ENCODE measurements at regions not wholly inside any gene's neighbourhood (a gene's known extent, or its start where the extent isn't known, plus 50 kb on each side); places are given as distances from the start of the nearest gene placed in this dataset.

DNA sequence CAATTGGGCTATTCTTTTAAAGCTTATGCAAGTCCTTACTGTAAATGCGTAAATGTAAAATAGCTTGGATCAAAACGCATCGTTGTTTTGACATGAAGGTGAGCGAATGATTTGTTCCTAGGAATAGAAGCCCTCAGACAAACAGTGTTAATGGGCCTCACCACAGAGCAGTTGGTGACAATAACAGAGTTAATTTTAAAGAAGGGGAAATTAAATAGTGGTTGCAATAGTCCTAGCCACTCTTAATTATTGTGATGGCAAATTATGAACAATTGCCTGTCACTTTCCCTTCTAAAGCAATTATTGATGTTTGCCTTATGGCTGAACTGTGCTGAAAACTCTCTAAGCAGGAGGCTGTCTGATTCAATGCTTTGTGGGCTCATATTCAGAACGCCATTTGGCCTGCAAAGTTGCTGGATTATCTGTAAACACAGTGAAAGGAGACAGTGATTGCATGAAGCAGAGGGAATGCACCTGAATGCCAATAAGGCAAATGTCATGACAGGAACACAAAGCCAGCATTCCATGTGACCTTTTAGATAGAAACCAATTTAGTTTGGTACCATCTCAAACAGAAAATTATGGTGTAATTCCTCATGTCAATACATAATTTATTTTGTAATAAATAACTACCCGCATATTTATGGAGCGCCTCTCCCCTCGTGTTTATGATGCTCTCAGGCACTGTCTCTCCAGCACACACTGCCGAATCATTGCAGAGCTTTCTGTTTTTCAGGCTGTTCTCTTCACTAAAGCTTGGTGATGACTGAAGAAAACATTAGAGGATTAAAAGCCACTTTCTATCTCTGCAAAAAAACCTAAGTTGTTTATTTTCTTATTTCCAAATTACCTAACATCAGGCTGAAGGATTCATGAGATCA is 387.5 kb downstream of the HACE1 start (continued):
- TF ChIP-seq, protein P1, sequence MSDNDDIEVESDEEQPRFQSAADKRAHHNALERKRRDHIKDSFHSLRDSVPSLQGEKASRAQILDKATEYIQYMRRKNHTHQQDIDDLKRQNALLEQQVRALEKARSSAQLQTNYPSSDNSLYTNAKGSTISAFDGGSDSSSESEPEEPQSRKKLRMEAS (IDR thresholded peaks at IDR 0.05) = no peak
- TF ChIP-seq, protein P2, sequence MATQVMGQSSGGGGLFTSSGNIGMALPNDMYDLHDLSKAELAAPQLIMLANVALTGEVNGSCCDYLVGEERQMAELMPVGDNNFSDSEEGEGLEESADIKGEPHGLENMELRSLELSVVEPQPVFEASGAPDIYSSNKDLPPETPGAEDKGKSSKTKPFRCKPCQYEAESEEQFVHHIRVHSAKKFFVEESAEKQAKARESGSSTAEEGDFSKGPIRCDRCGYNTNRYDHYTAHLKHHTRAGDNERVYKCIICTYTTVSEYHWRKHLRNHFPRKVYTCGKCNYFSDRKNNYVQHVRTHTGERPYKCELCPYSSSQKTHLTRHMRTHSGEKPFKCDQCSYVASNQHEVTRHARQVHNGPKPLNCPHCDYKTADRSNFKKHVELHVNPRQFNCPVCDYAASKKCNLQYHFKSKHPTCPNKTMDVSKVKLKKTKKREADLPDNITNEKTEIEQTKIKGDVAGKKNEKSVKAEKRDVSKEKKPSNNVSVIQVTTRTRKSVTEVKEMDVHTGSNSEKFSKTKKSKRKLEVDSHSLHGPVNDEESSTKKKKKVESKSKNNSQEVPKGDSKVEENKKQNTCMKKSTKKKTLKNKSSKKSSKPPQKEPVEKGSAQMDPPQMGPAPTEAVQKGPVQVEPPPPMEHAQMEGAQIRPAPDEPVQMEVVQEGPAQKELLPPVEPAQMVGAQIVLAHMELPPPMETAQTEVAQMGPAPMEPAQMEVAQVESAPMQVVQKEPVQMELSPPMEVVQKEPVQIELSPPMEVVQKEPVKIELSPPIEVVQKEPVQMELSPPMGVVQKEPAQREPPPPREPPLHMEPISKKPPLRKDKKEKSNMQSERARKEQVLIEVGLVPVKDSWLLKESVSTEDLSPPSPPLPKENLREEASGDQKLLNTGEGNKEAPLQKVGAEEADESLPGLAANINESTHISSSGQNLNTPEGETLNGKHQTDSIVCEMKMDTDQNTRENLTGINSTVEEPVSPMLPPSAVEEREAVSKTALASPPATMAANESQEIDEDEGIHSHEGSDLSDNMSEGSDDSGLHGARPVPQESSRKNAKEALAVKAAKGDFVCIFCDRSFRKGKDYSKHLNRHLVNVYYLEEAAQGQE (IDR thresholded peaks at IDR 0.05) = no peak

DNA sequence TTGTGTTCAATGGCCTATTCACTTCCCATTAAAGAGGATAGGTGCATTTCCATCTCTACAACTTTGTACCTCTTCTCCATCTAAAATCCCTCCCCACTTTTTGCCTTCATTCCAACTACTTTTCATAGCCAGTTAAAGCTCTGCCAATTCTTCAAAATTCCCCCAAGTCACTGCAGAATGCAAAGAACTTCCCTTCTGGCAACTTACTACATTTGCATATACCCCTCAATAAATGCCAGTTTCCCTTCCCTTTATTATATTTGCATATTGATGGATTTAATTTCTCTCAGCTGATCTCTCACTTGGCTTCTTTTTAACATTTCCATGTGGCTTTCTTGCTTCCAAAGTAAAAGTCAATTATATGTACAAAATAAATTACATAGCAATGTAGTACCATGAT is 393.4 kb downstream of the HACE1 start:
- no peak for DNase-seq (ENCODE audit: low spot score)
- Histone ChIP-seq H3K9me3 (ENCODE audit: control insufficient read depth in 4 of 4, low read length in 3 of 4) (no peaks in the 10 kb centered on the region), H3K4me1 (ENCODE audit: control insufficient read depth in 4 of 4, insufficient read depth in 4 of 4, low read length in 3 of 4) (no peaks in the 10 kb centered on the region), H3K27me3 (ENCODE audit: control insufficient read depth in 4 of 4, insufficient read depth in 4 of 4, low read length in 3 of 4) (no peaks in the 10 kb centered on the region), H3K4me3 (ENCODE audit: low read depth in 1 of 3, low read length in 3 of 3) (no peak overlapping the region), H3K27ac (ENCODE audit: low read depth in 1 of 2, low read length in 2 of 2) (no peak overlapping the region), H3K9ac (ENCODE audit: low read depth in 1 of 2, low read length in 2 of 2) (no peak overlapping the region), H3K36me3 (ENCODE audit: control insufficient read depth in 4 of 4, insufficient read depth in 3 of 4, low read depth in 1 of 4, low read length in 3 of 4) (no peaks in the 10 kb centered on the region)
- TF ChIP-seq GABPA (IDR thresholded peaks at IDR 0.05 in 1 of 2, conservative IDR thresholded peaks at IDR 0.05 in 1 of 2) = no peak
- no peak for TF ChIP-seq JUND (IDR thresholded peaks at IDR 0.05)
- TF ChIP-seq EGR1 (IDR thresholded peaks at IDR 0.05; ENCODE audit: low read depth in 2 of 2) = no peak
- TF ChIP-seq, protein P3, sequence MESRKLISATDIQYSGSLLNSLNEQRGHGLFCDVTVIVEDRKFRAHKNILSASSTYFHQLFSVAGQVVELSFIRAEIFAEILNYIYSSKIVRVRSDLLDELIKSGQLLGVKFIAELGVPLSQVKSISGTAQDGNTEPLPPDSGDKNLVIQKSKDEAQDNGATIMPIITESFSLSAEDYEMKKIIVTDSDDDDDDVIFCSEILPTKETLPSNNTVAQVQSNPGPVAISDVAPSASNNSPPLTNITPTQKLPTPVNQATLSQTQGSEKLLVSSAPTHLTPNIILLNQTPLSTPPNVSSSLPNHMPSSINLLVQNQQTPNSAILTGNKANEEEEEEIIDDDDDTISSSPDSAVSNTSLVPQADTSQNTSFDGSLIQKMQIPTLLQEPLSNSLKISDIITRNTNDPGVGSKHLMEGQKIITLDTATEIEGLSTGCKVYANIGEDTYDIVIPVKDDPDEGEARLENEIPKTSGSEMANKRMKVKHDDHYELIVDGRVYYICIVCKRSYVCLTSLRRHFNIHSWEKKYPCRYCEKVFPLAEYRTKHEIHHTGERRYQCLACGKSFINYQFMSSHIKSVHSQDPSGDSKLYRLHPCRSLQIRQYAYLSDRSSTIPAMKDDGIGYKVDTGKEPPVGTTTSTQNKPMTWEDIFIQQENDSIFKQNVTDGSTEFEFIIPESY (IDR thresholded peaks at IDR 0.05) = no peak
- no peak for TF ChIP-seq HNF4G (IDR thresholded peaks at IDR 0.05)
- no peak for TF ChIP-seq RXRA (IDR thresholded peaks at IDR 0.05)
- TF ChIP-seq, protein P1 (IDR thresholded peaks at IDR 0.05) = no peak

DNA sequence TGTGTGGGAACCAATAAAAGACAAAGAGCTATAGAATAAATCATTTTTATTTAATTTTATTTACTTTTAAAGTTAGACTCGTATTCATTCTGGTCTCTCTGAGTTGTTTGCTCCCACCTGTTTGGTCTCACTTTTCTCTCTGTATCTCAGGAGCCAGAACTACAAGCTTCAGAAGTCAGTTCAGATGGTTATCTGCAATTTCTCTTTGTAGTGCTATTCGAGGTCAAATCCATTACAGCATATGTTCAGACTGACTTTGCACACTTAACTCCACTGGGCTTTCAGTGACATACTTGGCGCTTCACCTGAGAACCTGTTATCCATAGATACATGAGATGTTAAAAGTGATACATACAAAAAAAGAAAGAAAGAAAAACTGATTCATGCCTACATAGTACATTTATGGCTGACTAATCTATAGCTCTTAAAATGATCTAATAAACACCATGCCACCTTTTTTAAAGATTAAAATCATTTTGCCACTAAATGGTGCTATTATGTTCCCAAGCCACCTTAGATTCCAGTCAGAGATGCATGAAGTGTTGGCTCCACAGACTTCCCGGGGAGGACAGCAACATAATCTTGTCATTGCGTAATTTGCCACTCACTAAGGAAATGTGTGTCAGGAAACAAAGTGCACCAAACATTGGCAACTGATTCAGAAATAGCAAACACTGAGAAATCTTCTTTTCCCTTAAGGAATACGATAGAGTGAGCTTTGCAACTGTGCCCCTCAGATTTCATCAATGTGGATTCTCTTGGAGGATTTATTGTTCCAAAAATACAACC is 396.7 kb downstream of the HACE1 start:
- H3K9me3 ChIP-seq (ENCODE audit: control insufficient read depth in 4 of 4, low read length in 3 of 4) = no peaks in the 10 kb centered on the region
- H3K27me3 ChIP-seq (ENCODE audit: control insufficient read depth in 4 of 4, insufficient read depth in 4 of 4, low read length in 3 of 4) = no peaks in the 10 kb centered on the region
- H3K9ac ChIP-seq (ENCODE audit: low read depth in 1 of 2, low read length in 2 of 2) = no peak overlapping the region
- DNase-seq (ENCODE audit: low spot score) = no peak
- H3K4me1 ChIP-seq (ENCODE audit: control insufficient read depth in 4 of 4, insufficient read depth in 4 of 4, low read length in 3 of 4) = no peaks in the 10 kb centered on the region
- no peak overlapping the region for H3K4me3 ChIP-seq (ENCODE audit: low read depth in 1 of 3, low read length in 3 of 3)
- H3K27ac ChIP-seq (ENCODE audit: low read depth in 1 of 2, low read length in 2 of 2) = no peak overlapping the region
- H3K36me3 ChIP-seq (ENCODE audit: control insufficient read depth in 4 of 4, insufficient read depth in 3 of 4, low read depth in 1 of 4, low read length in 3 of 4) = no peaks in the 10 kb centered on the region
- WGBS = 27% methylated on average over 6 of the region's 6 CpGs
- TF ChIP-seq TAF1 (conservative IDR thresholded peaks at IDR 0.05) (no peak), EGR1 (IDR thresholded peaks at IDR 0.05; ENCODE audit: low read depth in 2 of 2) (no peak), RXRA (IDR thresholded peaks at IDR 0.05) (no peak), RAD21 (IDR thresholded peaks at IDR 0.05) (no peak), YY1 (IDR thresholded peaks at IDR 0.05) (no peak), HNF4A (conservative IDR thresholded peaks at IDR 0.05) (no peak), SP1 (IDR thresholded peaks at IDR 0.05) (no peak), FOXA1 (IDR thresholded peaks at IDR 0.05) (no peak), FOXA2 (IDR thresholded peaks at IDR 0.05) (no peak), GABPA (IDR thresholded peaks at IDR 0.05 in 1 of 2, conservative IDR thresholded peaks at IDR 0.05 in 1 of 2) (no peak)
- TF ChIP-seq, protein P3 (IDR thresholded peaks at IDR 0.05) = no peak
- TF ChIP-seq, protein P1 (IDR thresholded peaks at IDR 0.05) = no peak
- TF ChIP-seq, protein P4, sequence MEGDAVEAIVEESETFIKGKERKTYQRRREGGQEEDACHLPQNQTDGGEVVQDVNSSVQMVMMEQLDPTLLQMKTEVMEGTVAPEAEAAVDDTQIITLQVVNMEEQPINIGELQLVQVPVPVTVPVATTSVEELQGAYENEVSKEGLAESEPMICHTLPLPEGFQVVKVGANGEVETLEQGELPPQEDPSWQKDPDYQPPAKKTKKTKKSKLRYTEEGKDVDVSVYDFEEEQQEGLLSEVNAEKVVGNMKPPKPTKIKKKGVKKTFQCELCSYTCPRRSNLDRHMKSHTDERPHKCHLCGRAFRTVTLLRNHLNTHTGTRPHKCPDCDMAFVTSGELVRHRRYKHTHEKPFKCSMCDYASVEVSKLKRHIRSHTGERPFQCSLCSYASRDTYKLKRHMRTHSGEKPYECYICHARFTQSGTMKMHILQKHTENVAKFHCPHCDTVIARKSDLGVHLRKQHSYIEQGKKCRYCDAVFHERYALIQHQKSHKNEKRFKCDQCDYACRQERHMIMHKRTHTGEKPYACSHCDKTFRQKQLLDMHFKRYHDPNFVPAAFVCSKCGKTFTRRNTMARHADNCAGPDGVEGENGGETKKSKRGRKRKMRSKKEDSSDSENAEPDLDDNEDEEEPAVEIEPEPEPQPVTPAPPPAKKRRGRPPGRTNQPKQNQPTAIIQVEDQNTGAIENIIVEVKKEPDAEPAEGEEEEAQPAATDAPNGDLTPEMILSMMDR (IDR thresholded peaks at IDR 0.05; ENCODE audit: low read depth, low read length, missing input control) = no peak
- TF ChIP-seq, protein P5, sequence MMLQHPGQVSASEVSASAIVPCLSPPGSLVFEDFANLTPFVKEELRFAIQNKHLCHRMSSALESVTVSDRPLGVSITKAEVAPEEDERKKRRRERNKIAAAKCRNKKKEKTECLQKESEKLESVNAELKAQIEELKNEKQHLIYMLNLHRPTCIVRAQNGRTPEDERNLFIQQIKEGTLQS (IDR thresholded peaks at IDR 0.05) = no peak

Data from liver (tissue), 8 donors.